ENCODE measurements at regions not wholly inside any gene's neighbourhood (a gene's known extent, or its start where the extent isn't known, plus 50 kb on each side); places are given as distances from the start of the nearest gene placed in this dataset.

DNA sequence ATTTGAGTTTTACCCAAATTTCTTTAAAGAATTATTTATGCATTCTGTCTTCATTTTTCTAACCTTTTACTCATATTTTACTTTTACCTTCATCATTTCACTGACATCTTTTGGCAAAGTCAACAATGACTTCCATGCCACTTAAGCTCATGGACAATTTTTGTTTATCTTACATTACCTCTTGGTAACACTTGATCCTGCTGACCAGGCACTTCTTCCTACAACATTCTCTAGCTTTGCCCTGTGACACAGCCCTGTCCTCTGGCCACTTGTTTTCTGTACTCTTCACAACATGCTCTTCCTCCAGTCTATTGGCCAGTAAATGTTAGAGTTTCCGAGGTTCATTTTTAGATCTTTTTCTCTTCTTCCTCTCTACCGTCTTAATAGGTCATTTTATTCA is 377.2 kb downstream of the SUCLA2 start:
- no peak for DNase-seq (ENCODE audit: low read depth, low spot score)

DNA sequence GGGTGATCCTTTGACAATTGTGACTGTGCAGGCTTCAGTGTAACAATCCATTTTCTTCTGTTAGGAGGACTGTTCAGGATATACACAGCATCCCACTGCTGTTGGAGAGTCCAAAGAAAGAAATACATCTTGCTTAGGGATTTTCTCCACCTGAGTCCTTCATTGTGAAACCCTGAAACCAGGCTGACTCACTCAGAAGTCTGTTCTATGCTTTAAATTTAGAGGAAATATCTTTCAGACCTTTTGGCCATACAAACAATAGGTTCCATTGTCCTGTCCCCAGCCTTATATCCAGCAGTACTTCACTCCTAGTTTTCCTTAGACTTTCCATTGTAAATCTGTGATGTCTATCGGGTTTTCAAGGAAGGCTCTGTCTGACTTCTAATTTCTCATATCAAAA is 379.1 kb downstream of the SUCLA2 start:
- no peak for DNase-seq (ENCODE audit: low read depth, low spot score)

DNA sequence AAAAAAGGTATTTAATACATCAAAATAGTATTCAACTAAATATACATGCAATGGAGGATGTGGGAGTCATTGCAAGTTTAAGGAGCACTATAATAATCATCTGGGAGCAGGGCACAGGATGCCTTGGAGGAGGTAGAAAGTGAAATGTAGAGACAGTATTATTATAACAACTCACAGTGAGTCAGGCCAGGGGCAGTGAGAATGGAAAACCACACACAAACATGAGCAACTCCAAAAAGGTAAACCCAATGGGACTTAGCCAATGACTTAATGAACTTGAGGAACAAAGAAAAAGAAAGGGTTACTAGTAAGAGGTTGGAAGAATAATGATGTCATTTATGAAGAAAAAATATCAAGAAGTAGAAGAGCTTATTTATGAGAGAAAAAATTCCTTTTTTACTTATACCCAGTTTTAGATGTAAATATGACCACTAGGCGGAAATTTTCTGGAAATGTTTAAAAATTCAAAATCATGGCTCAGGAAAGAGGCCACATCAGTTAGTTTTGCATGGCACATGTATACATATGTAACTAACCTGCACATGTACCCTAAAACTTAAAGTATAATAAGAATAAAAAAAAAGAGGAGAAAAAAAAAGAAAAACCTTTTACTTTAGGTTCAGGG is 389.3 kb downstream of the SUCLA2 start:
- DNase-seq (ENCODE audit: low read depth, low spot score), result no peak

DNA sequence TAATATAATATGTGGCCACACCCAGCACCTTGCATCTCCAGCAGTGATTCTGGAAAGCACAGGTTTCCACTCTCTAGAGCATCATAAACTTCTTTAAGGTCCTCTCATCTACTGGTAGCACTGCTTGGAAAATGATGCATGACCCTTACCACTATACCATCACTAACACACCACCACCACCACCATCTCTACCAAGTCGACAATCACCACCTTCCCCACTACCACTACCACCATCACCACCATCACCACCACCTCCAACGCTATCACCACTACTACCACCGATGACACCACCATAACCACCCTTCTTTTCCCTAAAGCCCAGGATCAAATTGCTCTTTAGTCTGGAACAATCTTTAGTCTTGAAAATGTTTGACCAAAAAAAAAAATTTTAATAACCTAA is 390.4 kb downstream of the SUCLA2 start:
- DNase-seq (ENCODE audit: low read depth, low spot score), result no peak

DNA sequence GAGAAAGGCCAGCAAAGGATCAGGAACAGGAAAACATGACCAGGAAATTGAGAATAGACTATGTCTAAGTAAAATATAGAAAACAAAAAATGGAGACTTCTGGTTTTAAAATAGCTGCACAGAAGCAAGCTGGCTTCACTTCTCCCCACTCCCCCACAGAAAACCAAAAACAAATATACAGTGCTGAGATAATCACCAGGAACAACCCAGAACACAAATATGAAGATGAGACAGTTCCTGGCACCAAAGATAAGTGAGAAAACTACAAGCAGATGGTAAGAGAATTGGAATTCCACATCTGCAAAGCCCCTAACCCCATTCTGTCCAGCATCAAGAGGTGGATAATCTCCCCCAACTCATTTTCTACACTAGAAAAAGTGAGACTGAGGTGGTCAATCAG is 397.7 kb downstream of the SUCLA2 start:
- no peak for DNase-seq (ENCODE audit: low read depth, low spot score)

DNA sequence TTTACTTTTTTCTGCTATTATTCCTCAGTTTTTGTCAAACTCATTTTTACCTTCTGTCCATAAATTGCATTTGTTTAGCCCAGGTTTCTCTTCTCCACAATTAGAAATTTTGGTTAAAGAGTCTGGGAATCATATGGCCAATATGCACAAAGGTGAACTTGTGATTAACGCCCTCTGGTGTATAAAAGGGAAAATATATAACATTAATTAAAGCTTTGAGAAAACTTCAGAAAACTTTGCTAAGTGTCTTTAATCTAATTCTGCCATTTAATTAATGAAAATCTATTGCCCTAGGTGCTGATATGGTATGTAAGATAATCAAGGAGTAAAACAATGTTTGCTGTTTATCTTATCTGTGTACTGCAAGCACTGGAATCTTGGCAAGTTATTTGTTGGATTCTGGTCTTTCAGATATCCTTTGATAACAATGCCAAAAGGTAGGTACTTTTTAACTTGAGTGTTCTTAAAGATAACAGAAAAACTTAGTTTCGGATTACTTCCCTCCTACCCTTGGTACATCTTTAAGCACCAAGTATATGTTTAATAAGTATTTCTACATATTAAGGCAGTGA is 402.6 kb downstream of the SUCLA2 start:
- DNase-seq (ENCODE audit: low read depth, low spot score), result no peak

DNA sequence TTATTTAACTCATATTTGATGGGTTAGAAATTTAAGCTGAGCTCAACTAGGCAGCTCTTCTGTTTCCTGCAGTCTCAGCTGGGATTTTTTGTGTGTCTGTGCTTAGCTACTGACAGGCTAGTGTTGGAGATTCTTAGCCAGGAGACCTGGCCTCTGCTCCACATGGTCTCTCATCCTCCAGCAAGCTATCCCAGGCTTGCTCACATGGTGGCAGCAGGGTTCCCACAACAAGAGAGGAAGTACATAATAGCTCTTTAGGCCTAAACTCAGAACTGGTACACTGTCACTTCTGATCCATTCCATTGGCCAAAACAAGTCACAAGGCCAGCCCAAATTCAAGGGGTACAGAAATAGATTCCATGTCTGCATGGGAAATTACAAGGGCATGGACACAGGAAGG is 406.2 kb downstream of the SUCLA2 start:
- no peak for DNase-seq (ENCODE audit: low read depth, low spot score)

DNA sequence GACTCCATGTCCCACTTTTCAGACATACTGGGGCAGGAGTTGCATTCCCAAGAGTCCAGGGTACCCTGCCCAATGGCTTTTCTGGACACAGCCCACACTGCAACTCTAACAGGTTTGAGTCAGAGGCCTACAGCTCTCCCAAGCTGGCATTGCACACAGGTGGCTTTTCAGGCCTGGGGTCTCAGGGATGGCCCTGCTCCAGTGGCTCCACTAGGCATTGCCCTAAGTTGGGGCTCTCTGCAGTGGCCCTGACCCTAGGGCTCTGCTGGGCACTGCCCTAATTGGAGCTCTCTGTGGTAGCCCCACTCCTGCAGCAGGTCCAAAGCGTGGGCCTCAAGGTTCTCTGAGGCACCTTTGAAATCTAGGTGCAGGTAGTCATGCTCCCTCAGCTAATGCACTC is 408.8 kb downstream of the SUCLA2 start:
- DNase-seq (ENCODE audit: low read depth, low spot score), result no peak

DNA sequence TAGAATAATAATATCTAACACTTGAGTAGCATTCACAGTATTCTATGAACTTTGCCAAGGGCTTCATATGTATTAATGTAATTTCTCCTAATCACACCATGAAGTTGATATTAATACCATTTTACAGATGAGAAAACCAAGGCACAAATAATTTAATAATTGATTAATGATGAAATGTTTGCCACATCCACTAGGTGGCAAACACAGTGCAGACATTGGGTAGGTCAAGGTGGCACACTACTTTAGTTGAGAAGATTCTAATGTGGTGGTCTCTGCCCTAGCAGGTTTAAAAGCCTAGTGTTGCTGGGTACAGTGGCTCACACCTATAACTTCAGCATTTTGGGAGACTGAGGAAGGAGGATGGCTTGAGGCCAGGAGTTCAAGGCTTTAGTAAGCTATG is 412.4 kb downstream of the SUCLA2 start:
- DNase-seq (ENCODE audit: low read depth, low spot score), result no peak

DNA sequence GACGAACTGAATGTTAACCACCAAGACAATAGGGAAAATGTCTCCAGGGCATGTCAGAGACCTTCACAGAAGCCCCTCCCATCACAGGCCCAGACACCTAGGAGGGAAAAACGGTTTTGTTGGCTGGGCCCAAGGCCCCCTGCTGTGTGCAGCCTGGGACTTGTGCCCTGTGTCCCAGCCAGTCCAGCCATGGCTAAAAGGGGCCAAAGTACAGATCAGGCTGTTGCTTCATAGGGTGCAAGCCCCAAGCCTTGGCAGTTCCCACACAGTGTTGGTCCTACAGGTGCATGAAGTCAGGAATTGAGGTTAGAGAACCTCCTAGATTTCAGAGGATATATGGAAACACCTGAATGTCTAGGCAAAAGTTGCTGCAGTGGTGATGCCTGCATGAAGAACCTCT is 428.7 kb downstream of the SUCLA2 start:
- no peak for DNase-seq (ENCODE audit: low read depth, low spot score)

DNA sequence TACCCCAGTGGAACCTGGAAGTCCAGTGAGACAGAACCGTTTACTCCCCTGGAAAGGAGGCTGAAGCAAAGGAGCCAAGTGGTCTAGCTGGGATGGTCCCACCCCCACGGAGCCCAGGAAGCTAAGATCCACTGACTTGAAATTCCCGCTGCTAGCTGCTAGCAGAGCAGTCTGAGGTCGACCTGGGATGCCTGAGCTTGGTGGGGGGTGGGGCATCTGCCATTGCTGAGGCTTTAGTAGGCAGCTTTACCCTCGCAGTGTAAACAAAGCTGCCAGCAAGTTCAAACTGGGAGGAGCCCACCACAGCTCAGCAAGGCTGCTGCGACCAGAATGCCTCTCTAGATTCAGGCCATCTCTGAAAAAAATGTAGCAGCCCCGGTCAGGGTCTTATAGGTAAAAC is 437.0 kb downstream of the SUCLA2 start:
- DNase-seq (ENCODE audit: low read depth, low spot score), result no peak

DNA sequence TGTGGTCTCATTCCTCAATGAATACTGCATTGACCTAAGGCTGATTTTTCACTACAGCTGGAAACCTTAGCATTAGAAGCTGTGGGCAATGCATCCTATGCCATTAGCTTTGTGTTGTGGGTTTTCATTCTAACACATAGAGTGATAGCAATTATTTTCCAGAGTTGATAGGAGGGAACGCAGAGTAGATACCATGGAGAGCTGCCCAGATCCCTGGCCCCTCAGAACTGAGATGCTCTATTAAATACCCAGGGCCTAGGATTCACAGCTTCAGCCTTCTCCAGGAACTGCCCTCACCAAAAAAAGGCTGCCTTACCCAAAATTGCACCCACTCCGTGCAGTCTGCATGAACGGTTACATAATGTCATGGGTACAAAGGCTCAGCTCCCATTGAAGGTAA is 444.4 kb downstream of the SUCLA2 start:
- DNase-seq (ENCODE audit: low read depth, low spot score), result no peak

DNA sequence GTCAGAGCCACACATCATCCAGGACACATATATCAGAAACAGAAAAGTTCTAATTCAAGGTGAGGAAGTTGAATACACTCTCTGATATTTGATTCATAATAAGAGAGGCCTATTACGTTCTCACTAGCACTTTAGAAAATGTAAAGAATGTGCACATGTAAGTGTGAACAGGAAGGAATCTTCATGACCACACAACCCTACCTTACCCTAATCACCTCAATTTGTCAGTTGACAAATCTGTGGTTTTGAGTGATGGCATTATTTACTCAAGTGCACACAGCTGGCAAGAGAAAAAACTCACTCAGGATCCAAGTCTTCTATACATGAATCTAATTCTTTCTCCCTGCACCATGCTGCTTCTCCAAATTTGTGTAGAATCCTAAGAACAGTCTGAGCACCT is 445.8 kb downstream of the SUCLA2 start:
- no peak for DNase-seq (ENCODE audit: low read depth, low spot score)

DNA sequence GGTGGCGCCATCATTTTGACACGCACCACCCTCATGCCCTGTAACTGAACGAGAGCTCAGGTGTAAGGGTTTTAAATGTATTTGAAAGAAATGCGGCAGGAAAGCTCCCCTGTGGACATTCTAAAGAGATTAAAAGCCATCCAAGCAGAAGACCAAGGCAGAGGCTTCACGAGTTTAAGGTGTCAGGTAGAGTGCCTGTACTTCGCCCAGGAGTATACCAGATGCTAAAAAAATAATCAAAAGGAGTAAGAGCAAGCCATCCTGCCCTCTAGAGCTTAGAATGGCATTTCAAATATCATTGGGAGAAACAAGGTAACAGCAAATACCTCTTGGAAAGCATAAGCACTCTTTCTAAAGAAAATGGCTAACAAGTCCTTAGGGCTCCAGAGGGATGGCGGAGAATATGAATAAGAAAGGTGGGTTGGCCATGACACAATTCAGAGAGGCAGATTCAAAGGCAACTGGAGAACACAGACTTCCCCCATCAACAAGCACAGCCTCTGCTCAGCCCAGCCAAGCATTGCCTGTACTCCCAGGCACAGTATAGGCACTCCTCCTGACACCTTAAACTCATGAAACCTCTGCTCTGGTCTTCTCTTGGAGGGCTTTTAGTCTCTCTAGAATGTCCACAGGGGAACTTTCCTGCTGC is 447.6 kb downstream of the SUCLA2 start:
- DNase-seq (ENCODE audit: low read depth, low spot score), result no peak

DNA sequence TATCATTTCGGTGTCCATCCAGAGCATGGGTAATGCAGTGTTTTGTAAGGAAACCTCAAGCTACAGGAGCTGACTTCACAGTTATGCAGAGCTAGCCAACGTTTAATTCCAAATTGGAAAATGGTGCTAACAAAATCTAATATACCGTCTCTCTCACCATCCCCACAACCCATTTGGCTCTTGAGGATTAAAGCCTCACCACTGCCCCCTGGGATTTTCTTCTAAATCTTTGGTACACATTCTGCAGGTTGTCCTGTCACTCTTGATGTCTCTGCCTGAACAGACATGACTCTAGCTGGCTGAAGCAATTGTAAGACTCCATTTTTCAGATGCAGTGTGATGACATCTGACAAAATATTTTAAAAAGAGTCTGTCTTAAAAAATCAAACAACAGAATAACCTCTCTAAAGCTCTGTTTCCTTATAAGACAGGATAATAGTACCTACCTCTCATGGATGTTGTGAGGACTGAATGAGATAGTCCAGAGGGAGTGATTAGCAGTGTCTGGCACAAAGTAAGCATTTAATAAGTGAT is 451.8 kb downstream of the SUCLA2 start:
- DNase-seq (ENCODE audit: low read depth, low spot score), result no peak

DNA sequence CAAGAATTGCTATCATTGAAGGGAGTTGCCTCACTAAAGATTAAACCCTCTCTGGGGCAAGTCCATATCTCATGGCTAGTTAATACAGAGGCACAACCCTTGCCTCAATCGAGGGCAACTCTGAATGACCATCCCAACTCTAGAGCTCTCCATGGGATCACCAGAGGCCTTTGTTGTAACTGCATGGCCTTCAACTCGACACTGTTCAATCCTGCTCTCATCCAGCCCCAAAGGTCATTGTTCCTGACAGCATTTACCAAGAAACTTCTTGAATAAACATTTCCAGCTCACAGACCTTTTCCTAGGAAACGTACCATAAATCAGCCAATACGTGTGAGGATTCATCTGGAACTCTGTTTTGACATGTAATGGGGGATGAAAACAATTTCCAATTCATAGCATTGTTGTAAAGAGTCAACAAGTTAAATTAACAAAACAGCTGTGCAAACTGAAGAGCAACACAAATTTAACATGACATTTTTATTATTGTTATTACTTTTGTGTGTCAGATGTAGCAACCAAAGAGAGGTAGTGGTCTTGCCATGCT is 452.7 kb downstream of the SUCLA2 start:
- no peak for DNase-seq (ENCODE audit: low read depth, low spot score)

DNA sequence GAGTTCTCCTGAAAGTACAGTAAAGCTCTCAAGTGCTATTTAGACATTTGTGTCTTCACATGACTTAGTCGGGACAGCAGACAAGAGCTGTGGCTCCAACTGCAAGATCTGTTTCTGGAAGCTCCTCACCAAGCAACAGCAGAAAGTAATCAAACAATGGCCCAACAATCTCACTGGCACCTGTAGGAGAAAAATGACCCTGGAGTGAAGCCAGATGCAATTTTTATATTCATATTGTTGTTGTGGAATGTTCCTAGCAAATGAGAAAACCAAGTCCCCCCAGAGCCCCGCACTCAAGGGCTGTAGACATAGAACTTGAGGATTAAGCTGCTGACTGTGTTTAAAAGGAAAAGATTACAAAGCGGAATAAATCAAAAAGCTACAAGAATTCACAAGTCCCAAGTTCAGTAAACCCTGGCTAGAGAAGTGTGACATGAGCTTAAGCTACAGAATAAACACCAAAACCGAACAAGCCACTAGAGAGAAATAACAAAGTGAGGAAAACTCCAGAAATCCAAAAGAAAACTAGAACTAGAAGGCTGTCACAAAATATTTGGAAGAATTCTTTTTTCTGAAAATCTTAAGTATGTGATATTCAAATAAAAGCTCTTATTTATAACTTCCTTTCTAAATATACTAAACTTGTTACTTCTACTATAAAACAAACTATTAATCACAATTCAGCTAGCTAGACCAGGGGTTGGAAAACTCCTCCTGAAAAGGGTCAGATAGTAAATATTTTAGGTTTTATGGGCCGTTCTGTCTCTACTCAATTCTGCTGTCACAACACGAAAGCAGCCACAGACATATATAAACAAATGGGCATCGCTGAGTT is 454.5 kb downstream of the SUCLA2 start:
- no peak for DNase-seq (ENCODE audit: low read depth, low spot score)

DNA sequence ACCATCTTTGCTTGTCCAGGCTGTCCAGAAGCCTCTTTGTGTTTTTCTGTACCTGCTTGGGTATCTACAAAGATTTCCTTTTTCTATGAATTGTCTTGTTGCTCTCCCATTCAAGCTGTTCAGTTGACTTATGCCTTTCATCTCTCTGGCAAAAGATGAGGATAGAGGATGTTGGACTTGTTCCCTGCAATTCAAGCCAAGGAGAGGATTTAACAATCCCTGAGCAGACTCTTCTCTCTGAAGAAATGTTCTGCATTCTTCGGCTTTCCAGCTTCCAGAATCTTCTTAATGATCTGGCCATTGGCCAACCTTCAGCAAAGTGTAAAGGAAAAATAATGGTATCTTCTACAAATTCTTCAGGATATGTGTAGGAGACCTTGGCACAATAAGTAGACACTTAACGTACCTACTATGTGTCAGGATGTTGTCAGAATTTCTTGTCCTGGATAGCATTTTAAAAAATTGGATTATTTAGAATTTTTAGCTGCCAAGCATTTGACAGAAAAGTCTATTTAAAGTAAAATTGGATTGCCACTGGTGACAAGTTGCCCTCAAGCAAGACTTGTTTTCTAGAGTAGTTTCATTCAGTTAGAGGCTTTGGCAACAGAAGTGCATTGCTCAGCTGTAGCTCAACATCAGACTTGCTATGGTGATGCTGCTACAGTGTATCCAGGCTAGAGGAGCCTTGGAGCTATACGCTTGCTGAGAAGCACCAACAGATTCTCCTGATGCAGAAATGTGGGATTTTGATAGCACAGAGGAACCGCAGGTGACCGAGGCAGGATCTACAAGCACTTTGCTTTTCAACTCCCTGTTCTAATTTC is 455.7 kb downstream of the SUCLA2 start:
- DNase-seq (ENCODE audit: low read depth, low spot score), result no peak

DNA sequence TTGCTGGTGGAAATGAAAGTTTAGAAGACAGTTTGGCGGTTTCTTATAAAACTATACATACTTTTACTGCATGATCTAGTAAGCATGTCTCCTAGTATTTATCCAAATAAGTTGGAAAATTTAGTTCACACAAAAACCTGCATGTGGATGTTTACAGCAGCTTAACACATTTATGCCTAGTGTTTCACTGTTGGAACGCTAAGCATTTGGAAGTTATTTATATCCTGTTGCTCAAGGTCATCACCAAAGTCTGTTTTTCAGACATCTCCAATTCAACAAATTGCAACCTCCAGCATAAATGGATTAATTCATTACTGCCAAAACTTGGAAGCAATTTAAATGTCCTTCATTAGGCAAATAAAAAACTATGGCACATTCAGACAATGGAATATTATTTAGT is 461.8 kb downstream of the SUCLA2 start:
- no peak for DNase-seq (ENCODE audit: low read depth, low spot score)

DNA sequence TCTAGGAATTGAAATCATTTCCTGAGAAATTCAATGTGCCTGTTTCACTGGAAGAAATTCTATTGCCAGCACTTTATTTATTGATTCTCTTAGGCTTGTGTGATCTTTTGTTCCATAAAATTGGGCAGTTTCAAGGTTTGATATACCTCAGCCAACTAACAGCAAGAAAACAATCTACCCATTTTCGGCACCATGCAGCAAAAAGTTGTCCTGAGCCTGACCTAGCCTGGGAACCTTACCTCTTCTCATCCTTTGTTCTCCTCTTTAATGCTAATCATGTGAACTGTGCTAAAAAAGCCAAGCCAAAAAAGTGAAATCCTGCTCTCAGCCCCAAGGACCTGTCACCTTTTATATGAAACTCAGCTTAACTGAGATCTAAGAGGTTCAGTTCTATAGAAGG is 477.3 kb downstream of the SUCLA2 start:
- no peak for DNase-seq (ENCODE audit: low read depth, low spot score)

DNA sequence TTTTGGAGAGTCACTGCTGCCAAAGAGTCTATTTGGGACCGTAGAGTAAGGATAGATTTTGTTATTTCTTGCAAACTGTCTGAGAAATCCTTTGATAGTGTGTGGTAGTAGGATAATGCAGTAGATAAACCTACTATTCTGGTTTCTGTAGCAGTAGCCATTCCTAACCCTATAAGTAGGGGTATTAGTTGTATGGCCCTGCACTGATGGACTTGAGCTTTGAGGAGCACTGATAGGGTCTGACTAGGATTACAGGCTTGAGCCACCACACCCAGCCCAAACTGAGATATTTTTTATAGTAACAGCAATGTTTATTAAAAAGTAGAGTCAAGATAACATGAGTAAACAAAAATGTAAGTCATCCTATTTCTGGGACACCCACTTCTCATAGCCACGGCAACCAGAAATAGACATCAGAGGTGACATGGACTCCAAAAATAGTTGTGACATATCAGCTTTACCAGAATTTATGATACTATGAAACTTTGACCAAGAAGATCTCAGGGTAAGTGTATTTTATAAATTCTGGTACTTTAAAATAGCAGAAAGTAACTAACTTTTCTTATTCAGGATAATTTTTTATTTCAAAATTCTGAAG is 479.1 kb downstream of the SUCLA2 start:
- no peak for DNase-seq (ENCODE audit: low read depth, low spot score)

Data from brain pericyte (primary cell).